COLO829 (cell line): ENCODE measurements at regions not wholly inside any gene's neighbourhood (a gene's known extent, or its start where the extent isn't known, plus 50 kb on each side); places are given as distances from the start of the nearest gene placed in this dataset.
"Not testable (repeated sequence)": the region's sequence is repeated elsewhere in the genome, so short reads cannot be mapped to it uniquely, and the experiment has no call there.

ENCODE experiments used
- DNase-seq: peaks from one replicate; pipeline ENCODE4 v3.0.0; 2012; ENCODE audit warnings: low spot score

DNA sequence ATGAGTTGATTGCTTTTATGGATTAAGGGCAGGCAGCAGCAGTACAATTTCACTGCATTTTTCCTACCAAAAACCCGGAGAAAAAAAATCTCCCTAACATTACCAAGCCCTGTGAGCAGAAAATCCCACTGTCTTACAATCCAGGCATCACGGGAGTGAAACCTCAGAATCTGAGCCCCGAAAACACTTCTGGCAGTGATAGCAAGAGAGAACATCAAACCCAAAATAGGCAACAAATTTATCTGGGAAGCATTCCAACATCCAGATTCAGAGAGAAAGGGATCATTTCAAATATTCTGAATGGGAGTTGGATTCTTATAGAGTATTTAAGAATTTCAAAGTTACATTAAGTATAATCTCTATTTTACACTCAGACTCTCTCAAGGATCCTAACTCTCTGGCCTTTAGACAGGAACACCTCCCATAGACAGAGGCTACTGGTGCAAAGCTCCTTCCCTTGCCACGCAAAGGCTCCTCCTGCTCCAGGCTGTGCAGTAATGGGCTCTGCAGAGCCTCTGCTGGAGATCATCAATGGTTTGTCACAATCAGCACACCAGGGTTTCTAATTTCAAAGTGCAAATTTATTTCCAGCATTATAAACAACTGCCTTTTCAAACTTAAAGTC is 256.9 kb downstream of the PARM1 start:
- DNase-seq = no peak

DNA sequence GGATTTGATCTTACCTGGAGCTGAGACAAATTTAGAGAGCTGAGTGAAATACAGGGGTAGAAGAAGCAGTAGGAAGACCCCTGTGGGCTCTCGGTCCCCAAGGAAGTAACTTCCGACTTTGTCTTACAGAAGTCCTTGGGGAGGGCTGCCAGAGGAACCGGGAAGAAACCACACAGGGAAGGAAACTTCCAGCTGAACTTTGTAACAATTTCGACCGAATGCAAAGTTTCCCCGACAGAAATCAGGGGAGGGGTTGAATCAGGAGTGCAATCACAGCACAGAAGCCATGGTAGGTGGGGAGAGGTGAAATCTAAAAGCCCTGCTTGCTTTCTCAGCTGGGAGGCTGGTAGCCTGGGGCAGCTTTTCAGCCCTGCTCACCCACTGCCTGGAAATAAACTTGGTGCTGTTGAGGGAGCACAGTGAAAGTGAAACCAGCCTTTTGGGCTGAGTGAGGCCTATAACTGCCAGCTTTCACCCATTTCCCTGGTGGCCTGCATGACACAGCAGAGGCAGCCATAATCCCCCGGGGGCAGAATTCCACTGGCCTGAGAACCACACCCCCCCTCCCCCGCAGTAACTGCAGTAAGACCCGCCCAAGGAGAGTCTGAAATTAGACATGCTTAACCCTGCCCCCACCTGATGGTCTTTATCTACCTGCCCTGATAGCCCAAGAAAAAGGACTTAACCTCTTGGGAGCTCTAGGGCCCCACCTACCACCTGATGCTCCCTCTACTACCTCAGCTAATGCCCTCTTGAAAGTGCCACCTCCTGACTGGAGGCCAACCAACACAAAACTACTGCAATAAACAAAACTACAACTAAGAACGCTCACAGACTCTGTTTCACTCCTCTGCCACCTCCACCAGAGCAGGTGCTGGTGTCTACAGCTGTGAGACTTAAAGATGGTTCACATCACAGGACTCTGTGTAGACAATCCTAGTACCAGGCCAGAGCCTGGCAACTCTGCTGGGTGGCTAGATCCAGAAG is 248.2 kb downstream of the PARM1 start:
- DNase-seq = peak; percentile 23

DNA sequence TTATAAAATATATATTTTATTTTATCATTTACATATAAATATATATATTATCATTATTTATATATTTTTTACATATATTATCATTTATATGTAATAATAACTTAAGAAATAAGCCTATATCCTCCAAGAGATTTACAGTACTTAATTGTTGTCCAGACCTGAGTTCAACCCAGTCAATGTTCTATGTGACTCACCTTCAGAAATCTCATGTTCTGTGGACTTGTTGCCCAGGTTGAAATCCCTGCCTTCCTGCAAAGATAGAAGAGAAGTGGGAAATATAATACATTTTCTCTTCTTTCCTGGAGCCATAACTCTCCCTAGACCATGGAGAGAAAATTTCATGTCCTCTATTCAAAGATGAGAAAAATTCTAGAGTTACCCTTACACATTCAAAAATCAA is 247.3 kb downstream of the PARM1 start:
- DNase-seq = no peak

DNA sequence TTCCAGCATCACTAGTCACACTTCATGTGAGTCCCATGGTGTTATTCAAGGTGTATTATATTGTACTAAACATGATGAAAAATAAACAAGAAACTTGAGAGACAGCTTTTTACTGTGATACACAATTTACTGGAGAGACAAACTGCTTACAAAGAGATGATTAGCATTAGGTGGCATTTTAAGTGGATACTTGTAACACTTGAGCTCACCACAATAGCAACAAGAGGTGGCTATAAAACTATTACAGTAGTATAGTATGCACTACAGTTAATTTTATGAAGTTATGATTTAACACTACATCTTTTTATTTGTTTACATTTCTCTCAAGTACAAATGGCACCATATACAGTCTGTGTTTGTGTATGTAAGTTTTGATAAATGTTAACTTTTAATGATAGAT is 246.6 kb downstream of the PARM1 start:
- no peak for DNase-seq

DNA sequence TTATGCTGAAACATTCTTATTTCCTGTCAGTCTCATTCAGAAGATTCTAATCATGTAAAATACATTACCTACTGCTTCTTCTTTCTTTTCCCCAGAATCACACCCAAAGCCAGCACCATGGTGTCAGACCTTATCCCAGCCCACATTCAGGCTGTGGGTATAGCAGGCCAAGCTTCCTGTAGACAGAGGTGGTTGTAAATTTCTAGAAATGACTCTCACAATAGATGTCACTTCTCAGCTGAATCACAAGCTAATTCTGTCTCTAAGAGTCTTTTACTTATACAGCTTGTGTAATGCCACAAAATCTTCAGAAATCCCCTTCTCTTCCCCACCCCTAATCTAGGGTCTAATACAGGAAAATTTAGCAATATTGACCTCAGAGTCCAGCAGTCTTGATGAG is 239.6 kb downstream of the PARM1 start:
- DNase-seq = no peak

DNA sequence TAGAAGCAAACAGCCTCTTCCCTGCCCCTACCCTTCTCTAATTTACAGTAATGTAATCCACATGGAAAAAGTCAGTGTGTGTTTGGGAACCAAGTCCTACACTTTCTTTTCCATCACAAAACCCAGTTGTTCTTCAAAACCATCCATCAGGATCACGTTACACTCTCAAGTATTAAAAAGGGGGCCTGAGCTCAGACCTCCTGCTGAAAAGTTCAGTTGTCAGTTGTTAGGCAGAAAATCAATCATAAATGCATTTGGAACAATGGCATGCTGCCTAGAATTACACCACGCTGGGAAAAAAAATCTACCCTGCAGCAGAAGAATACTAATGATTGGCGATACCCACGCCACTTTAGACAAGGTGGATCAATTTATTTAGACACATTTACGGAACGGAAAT is 236.5 kb downstream of the PARM1 start:
- no peak for DNase-seq

DNA sequence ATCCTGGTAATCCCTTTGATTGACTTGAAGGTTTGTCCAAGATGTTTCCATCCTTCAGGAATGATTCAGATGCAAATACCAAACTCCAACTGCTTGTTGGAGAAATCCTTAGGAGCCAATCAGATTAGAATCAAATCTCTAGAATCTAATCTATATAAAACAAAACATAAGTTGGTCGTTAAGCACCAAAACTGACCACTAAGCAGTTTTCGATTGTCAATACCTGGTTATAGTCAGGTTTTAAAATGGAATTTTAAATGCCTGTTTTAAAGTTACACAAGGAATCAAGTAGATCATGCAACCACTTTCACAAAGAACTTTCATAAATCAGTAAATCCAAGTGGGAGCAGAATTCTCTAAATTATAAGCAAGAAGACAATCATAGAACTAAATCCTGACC is 236.1 kb downstream of the PARM1 start:
- no peak for DNase-seq

DNA sequence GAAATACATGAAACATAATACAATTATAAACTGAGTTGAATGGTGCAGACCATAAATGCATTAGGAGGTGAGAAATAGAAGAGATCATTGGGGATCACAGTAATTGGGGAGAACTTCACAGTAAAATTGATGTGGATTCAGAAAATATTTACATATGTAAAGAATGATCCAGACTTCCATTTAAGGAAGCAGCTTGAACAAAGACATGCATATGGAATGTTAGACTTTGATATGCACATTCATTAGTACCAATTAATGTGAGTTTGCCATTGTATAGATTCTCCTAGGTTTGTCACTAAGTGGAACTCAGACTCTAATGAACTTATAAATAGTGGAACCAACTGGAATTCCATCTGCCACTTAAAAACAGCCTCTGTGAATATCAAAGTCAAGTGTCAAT is 235.6 kb downstream of the PARM1 start:
- no peak for DNase-seq

DNA sequence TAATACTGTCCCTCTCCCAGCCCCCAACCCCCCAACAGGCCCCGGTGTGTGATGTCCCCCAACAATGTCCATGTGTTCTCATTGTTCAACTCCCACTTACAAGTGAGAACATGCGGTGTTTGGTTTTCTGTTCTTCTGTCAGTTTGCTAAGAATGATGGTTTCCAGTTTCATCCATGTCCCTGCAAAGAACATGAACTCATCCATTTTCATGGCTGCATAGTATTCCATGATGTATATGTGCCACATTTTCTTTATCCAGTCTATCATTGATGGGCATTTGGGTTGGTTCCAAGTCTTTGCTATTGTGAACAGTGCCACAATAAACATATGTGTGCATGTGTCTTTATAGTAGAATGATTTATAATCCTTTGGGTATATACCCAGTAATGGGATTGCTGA is 232.2 kb downstream of the PARM1 start:
- DNase-seq = not testable (repeated sequence)

DNA sequence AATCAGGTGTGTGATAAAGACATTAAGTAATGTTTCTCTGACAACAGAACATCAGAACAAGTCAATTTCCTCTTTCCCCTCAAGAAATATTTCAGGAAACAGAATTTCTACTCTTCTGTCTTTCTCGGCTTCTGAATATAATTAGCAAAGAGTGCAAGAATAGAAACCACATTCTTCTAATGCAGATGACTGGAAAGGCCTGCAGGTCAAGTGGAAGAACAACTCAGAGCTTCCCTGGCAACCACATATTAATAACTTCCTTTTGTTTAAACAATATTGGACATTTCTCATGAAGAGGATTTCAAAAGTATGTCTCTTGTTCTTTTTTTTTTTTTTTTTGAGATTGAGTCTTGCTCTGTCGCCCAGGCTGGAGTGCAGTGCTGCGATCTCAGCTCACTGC is 225.5 kb downstream of the PARM1 start:
- DNase-seq = no peak

DNA sequence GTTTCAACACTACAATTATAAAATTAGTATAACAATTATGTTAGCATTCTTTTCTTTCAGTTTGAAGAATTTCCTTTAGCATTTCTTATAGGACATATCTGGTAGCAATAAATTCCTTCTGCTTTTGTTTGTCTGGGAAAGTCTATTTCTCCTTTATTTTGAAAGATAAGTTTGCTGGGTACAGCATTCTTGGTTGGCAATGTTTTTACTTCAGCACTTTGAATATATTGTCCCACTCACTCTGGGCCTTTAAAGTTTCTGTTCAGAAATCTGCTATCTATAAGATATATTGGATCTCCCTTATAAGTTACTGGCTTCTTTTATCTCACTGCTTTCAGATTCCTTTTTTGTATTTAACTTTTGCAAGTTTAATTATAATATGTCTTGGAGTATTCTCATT is 222.1 kb downstream of the PARM1 start:
- no peak for DNase-seq

DNA sequence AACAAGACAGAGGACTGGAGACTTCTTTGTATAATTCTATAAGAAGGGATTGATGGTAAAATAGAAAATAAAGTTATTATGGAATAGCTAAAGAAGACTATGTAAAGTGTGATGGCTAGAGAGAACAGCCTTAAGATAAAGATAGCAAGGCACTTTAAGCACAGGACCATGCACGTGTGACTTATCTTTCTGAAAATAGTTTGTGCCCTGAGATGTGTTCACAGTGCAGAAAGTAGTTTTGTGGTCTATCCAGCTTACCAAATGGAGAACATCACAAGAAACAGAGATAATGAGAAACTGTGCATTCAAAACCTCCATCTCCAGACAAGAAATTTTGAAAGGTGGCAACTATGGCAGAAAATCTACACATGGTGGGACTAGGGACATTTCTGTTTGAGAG is 213.3 kb downstream of the PARM1 start:
- DNase-seq = no peak

DNA sequence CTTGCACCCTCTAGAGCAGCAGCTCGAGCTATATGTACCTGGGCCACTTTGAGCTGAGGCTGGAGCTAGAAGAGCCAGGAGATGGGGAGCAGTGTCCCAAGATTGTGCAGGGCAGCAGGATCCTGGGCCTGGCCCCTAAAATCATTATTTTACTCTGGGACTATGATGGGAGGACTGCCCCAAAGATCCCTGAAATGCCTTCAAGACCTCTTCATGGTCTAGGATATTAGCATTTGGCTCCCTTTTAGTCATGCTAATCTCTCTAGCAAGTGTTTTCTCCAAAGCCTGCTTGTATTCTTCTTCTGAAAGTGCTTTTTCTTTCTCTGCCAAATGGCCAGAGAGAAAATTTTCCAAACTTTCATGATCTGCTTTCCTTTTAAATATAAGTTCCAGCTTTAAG is 211.6 kb downstream of the PARM1 start:
- DNase-seq = no peak

DNA sequence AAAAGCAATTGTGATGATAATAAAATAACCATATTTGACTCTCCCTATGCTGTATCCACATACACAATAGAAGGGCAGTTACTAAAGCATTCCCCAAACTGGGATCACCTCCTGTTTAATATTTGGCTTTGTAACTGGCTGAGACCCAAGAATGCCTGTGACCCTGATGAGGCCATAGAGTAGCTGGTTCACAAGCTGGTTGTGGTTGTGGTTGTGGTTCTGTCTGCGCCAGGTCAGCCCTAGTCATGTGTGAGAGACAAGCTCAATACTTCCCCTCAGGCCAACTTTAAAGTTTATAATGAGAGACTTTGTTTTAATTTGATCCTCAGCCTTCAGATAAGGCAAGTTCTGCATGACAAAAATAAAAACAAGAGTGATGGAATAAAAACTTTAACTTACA is 209.9 kb downstream of the PARM1 start:
- DNase-seq = no peak

DNA sequence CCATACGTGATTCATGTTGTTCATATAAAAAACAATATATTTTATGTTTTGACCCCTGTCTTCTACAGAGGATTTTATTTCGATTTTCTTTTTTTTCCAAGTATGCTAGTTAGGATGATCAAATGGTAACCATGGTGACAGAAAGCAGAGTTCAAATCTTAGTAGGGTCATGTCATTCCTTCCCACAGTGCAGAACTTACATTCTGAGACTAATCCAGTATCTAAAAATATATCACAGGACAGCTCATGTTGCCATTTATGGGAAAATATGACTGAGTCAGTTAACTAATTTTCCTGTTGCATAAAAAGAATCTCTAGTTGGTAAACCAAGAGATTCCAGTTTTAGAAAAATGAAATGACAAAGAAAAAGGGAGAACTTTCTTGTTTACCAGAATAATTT is 209.5 kb downstream of the PARM1 start:
- no peak for DNase-seq

DNA sequence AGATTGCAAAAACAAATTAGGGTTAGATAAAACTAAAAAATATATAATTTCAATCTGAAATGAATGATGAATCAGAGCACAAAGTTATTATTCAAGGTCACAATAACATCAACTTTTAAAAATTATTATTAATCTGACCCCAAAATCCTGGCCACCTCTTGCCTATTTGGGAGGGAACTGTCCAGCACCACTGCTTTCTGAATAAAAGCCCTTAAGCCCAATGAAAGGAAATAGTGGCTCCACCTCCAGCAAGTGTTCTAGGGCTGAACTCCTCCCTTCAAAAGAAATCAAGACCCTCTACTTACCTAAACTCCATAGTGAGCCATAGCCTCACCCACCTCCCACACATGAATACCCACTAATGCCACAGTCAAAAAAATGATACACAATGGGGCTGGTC is 208.2 kb downstream of the PARM1 start:
- no peak for DNase-seq

DNA sequence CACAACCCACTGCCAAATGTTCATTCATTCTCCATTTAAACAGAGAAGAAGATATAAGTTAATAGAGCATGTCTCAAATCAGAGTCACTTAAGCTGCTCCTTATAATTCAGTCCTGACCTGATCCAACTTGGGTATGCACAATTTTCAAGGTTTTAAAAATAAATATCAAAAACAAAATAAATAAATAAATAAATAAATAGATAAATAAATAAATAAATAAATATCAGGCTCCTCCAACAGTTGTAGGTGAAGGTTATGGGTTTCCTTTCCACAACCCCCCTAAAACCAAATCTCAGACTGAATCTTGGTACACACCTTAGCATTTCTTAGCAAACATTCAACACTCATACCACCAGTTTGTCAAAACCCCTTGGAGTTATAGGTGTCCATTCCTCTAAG is 204.4 kb downstream of the PARM1 start:
- DNase-seq = no peak

DNA sequence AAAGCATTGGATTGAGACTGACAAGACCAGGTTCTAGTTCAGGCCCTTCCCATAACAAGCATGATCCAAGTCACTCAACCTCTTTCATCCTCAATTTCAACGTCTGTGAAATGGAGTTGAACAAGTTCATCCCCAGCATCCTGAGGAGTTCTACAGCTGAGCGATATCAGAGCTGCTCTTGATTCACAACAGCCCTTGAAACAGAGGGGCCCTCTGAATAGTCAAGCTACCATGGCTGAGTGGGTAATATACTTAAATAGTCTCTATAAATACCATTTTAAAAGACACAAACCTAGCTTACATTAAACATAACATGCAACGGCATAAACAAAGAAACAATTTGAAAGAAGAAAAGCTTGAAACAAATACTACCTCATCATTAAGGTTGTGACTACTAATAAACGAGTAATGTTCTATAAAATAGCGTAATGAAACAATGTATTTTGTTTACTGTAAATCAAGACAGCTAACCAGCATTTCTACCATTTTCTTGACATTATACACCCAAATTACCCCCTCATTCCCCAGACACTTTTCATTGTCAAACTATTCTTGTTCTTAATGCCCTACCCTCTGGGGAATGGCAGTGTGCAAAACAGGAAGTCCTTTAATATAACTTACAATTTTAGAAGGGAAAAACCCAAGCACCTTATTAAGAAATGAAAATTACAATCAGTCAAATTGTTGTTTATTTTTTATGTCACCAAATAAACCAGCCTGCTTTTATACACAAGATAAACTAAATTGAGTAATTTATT is 202.3 kb downstream of the PARM1 start:
- no peak for DNase-seq

DNA sequence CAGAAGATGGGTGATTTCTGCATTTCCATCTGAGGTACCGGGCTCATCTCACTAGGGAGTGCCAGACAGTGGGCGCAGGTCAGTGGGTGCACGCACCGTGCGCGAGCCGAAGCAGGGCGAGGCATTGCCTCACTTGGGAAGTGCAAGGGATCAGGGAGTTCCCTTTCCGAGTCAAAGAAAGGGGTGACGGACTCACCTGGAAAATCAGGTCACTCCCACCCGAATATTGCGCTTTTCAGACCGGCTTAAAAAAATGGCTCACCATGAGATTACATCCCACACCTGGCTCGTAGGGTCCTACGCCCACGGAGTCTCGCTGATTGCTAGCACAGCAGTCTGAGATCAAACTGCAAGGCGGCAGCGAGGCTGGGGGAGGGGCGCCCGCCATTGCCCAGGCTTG is 194.0 kb downstream of the PARM1 start:
- DNase-seq = not testable (repeated sequence)

DNA sequence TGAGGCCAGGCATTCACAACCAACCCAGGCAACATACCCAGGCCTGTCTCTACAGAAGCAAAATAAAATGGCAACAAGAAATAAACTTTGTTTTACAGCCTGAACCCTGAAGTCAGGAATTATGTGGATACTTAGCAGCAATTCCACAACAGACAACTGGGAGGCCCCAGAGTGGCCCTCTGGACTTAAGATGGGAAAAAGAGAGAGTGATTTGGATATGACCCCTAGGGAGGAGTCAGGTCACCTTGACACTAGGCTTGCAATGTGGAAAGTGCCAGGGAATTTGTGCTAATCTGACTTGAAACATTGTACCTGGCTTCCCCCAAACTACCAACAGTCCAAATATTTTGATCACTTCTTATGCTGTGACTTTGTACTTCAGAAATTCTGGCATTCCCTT is 193.1 kb downstream of the PARM1 start:
- no peak for DNase-seq

DNA sequence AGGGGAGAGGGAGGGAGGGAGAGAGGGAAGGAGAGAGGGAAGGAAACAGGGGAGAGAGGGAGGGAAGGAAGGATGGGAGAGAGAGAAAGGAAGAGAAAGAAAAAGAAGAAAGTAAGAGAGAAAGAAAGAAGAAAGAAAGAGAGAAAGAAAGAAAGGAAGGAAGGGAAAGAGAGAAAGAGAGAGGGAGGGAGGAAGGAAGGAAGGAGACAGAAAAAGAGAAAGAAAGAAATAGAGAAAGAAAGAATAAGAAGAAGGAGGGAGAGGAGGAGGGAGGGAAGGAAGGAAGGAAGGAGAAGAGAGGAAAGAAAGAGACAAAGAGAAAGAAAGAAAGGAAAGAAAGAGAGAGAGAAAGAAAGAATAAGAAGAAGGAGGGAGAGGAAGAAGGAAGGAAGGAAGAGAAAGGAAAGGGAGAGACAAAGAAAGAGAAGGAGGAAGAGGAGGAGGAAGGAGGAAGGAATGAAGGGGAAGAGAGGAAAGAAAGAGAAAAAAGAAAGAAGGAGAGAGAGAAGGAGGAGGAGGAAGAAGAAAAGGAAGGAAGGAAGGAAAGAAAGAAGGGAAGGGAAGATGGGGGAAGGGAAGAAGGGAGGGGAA is 189.6 kb downstream of the PARM1 start:
- DNase-seq = no peak

DNA sequence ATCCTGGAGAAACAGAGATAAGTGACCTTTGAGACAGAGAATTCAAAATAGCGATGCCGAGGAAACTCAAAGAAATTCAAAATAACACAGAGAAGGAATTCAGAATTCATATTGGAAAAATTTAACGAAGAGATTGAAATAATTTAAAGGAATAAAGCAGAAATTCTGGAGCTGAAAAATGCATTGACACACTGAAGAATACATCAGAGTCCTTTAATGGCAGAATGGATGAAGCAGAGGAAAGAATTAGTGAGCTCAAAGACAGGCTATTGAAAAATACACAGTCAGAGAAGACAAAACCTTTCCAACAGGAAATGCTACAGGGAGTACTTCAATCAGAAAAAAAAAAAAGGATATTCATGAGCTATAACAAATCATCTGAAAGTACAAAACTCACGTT is 185.8 kb downstream of the PARM1 start:
- no peak for DNase-seq

DNA sequence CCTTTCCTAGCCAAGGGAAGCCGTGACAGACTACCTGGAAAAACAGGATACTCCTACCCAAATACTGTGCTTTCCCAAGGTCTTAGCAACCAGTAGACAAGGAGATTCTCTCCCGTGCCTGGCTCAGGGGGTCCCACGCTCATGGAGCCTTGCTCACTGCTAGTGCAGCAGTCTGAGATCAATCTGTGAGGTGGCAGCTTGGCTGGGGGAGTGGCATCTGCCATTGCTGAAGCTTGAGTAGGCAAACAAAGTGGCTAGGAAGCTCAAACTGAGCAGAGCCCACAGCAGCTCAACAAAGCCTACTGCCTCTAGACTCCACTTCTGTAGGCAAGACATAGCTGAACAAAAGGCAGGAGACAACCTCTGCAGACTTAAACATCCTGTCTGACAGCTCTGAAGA is 177.1 kb downstream of the PARM1 start:
- DNase-seq = no peak
